ENCODE measurements at regions not wholly inside any gene's neighbourhood (a gene's known extent, or its start where the extent isn't known, plus 50 kb on each side); places are given as distances from the start of the nearest gene placed in this dataset.

- Mint-ChIP-seq H3K4me1 (ENCODE audit: unreplicated experiment) (no peaks in the 10 kb centered on the region), H3K36me3 (no peaks in the 10 kb centered on the region), H3K4me3 (no peak overlapping the region), H3K9me3 (no peaks in the 10 kb centered on the region), H3K27me3 (no peaks in the 10 kb centered on the region), H3K27ac (no peak overlapping the region)
- no peak for DNase-seq (ENCODE audit: extremely low spot score, unreplicated experiment)
- TF ChIP-seq CTCF (conservative IDR thresholded peaks at IDR 0.05), result no peak
Observed at GRCh38 chr7:17007841-17008240, 126.1 kb upstream of the AGR3 start.

GRCh38 chr7:17009007-17009719, 127.4 kb upstream of the AGR3 start:
- no peaks in the 10 kb centered on the region for H3K9me3 Mint-ChIP-seq
- DNase-seq (ENCODE audit: extremely low spot score, unreplicated experiment), result no peak
- peak; percentile 25 for TF ChIP-seq CTCF (conservative IDR thresholded peaks at IDR 0.05)
- no peaks in the 10 kb centered on the region for H3K4me1 Mint-ChIP-seq (ENCODE audit: unreplicated experiment)
- H3K27me3 Mint-ChIP-seq, result no peaks in the 10 kb centered on the region
- H3K27ac Mint-ChIP-seq, result no peak overlapping the region
- H3K4me3 Mint-ChIP-seq, result no peak overlapping the region
- no peaks in the 10 kb centered on the region for H3K36me3 Mint-ChIP-seq

- Mint-ChIP-seq H3K4me3 (no peak overlapping the region), H3K4me1 (ENCODE audit: unreplicated experiment) (no peaks in the 10 kb centered on the region), H3K36me3 (no peaks in the 10 kb centered on the region), H3K9me3 (no peaks in the 10 kb centered on the region), H3K27ac (no peak overlapping the region), H3K27me3 (no peaks in the 10 kb centered on the region)
- no peak for DNase-seq (ENCODE audit: extremely low spot score, unreplicated experiment)
- TF ChIP-seq CTCF (conservative IDR thresholded peaks at IDR 0.05), result no peak
Observed at GRCh38 chr7:17009933-17010332, 128.2 kb upstream of the AGR3 start.

GRCh38 chr7:17010637-17011300, 129.0 kb upstream of the AGR3 start:
- no peak overlapping the region for H3K4me3 Mint-ChIP-seq
- H3K4me1 Mint-ChIP-seq (ENCODE audit: unreplicated experiment), result no peaks in the 10 kb centered on the region
- no peak for TF ChIP-seq CTCF (conservative IDR thresholded peaks at IDR 0.05)
- no peak overlapping the region for H3K27ac Mint-ChIP-seq
- no peaks in the 10 kb centered on the region for H3K36me3 Mint-ChIP-seq
- H3K27me3 Mint-ChIP-seq, result no peaks in the 10 kb centered on the region
- DNase-seq (ENCODE audit: extremely low spot score, unreplicated experiment), result no peak
- no peaks in the 10 kb centered on the region for H3K9me3 Mint-ChIP-seq

GRCh38 chr7:17013204-17013603, 131.4 kb upstream of the AGR3 start:
- Mint-ChIP-seq H3K27ac (no peak overlapping the region), H3K4me1 (ENCODE audit: unreplicated experiment) (no peaks in the 10 kb centered on the region), H3K9me3 (no peaks in the 10 kb centered on the region), H3K36me3 (no peaks in the 10 kb centered on the region), H3K27me3 (no peaks in the 10 kb centered on the region), H3K4me3 (no peak overlapping the region)
- TF ChIP-seq CTCF (conservative IDR thresholded peaks at IDR 0.05), result no peak
- DNase-seq (ENCODE audit: extremely low spot score, unreplicated experiment), result no peak
